ENCODE measurements at regions not wholly inside any gene's neighbourhood (a gene's known extent, or its start where the extent isn't known, plus 50 kb on each side); places are given as distances from the start of the nearest gene placed in this dataset.

GRCh38 chr6:97459986-97460385 is 177.0 kb upstream of the MMS22L start (continued):
- no peak for TF ChIP-seq BACH1 (IDR thresholded peaks at IDR 0.05; ENCODE audit: low read length)
